Gastroesophageal sphincter (tissue), 4 donors: ENCODE measurements at regions not wholly inside any gene's neighbourhood (a gene's known extent, or its start where the extent isn't known, plus 50 kb on each side); places are given as distances from the start of the nearest gene placed in this dataset.

Experiments
- ATAC-seq: fragments of 150-250 bp; one replicate; pipeline ENCODE4 v1.9.1; 2016; ENCODE audit warnings: mild to moderate bottlenecking, moderate library complexity
- H3K27ac ChIP-seq, 4 donors: fragments of 200-600 bp; sonication (generic) in 3 of 4; 1 replicate in 3 of 4; 2 replicates in 1 of 4; pipeline ENCODE4 v1.5.1; 2016 to 2019
- H3K27me3 ChIP-seq: fragments of 200-600 bp; sonication (generic); one replicate; pipeline ENCODE4 v1.5.1; 2019
- H3K36me3 ChIP-seq, 2 donors: fragments of 200-600 bp; sonication (generic); one replicate each; pipeline ENCODE4 v1.5.1; 2019; ENCODE audit warnings: control low read depth in 1 of 2
- H3K4me1 ChIP-seq, 3 donors: fragments of 200-600 bp; sonication (generic); 1 replicate in 2 of 3; 2 replicates in 1 of 3; pipeline ENCODE4 v1.5.1; 2016 to 2019; ENCODE audit warnings: control low read depth in 2 of 3
- H3K4me3 ChIP-seq, 2 donors: fragments of 200-600 bp; sonication (generic); one replicate each; pipeline ENCODE4 v1.5.1; 2019; ENCODE audit warnings: mild to moderate bottlenecking in 1 of 2, moderate library complexity in 1 of 2
- H3K9me3 ChIP-seq, 3 donors: fragments of 200-600 bp; sonication (generic); one replicate each; pipeline ENCODE4 v1.5.1; 2017 to 2019; ENCODE audit warnings: control low read depth in 2 of 3
- CTCF ChIP-seq, 4 experiments: fragments of 200-600 bp in 2 of 4; fragments of 450-650 bp in 2 of 4; sonication (generic) in 1 of 4; IDR thresholded peaks; one replicate each; pipeline ENCODE4 v1.5.1; 2017 to 2019; ENCODE audit warnings: antibody characterized with exemption in 4 of 4, mild to moderate bottlenecking in 2 of 4, moderate library complexity in 2 of 4
- EP300 ChIP-seq: sonication (generic); formaldehyde crosslinking; IDR thresholded peaks from one replicate; pipeline ENCODE4 v1.6.1; 2017; ENCODE audit warnings: antibody characterized with exemption, mild to moderate bottlenecking
- POLR2A ChIP-seq, 2 donors: fragments of 450-650 bp; IDR thresholded peaks; one replicate each; pipeline ENCODE4 v1.6.1; 2017; ENCODE audit warnings: antibody characterized with exemption in 2 of 2, mild to moderate bottlenecking in 2 of 2, moderate library complexity in 1 of 2
- POLR2AphosphoS5 ChIP-seq: sonication (generic); formaldehyde crosslinking; IDR thresholded peaks from one replicate; pipeline ENCODE4 v1.6.1; 2017; ENCODE audit warnings: antibody characterized with exemption
- WGBS, 2 donors: methylation state at CpG; one replicate each; pipeline ENCODE4 v1.1.5; 2018; ENCODE audit warnings: low coverage in 1 of 2; 5-methylcytosine and 5-hydroxymethylcytosine counted together

GRCh38 chr16:24624102-24624501 lies 84.7 kb downstream of the RBBP6 start:
- H3K36me3 ChIP-seq: no peaks in the 10 kb centered on the region
- TF ChIP-seq POLR2AphosphoS5 (no peak), EP300 (no peak), POLR2A (IDR thresholded peaks at IDR 0.05) (no peak), CTCF (IDR thresholded peaks at IDR 0.05) (no peak)
- H3K27ac ChIP-seq: no peak overlapping the region
- H3K4me1 ChIP-seq: no peaks in the 10 kb centered on the region
- H3K27me3 ChIP-seq: no peaks in the 10 kb centered on the region
- no peak for ATAC-seq
- H3K4me3 ChIP-seq: no peak overlapping the region
- no peaks in the 10 kb centered on the region for H3K9me3 ChIP-seq
- 67 to 76% methylated on average over 1 to 5 of the region's 9 CpGs for WGBS, 2 donors

GRCh38 chr16:24626256-24626655 lies 86.9 kb downstream of the RBBP6 start:
- 61 to 85% methylated on average over 2 of the region's 2 CpGs for WGBS, 2 donors
- no peak for TF ChIP-seq CTCF (IDR thresholded peaks at IDR 0.05)
- TF ChIP-seq EP300: no peak
- TF ChIP-seq POLR2A (IDR thresholded peaks at IDR 0.05): no peak
- no peak for TF ChIP-seq POLR2AphosphoS5

GRCh38 chr16:24634919-24635318 lies 94.5 kb upstream of the TNRC6A start:
- no peak overlapping the region for H3K27ac ChIP-seq
- H3K4me3 ChIP-seq: no peak overlapping the region
- TF ChIP-seq POLR2AphosphoS5: no peak
- TF ChIP-seq POLR2A (IDR thresholded peaks at IDR 0.05): no peak
- TF ChIP-seq EP300: no peak
- TF ChIP-seq CTCF (IDR thresholded peaks at IDR 0.05): no peak
- peaks cover 0 to 19% (median 13%) of the 10 kb centered on the region in 3 donors for H3K4me1 ChIP-seq
- no peak for ATAC-seq
- WGBS, 2 donors: 29 to 71% methylated on average over 1 of the region's 1 CpG
- H3K36me3 ChIP-seq: no peaks in the 10 kb centered on the region
- H3K27me3 ChIP-seq: no peaks in the 10 kb centered on the region
- no peaks in the 10 kb centered on the region for H3K9me3 ChIP-seq

More at GRCh38 chr16:24626256-24626655, 86.9 kb downstream of the RBBP6 start:
- ATAC-seq: no peak
- Histone ChIP-seq H3K36me3 (no peaks in the 10 kb centered on the region), H3K27me3 (no peaks in the 10 kb centered on the region), H3K4me1 (no peaks in the 10 kb centered on the region), H3K4me3 (no peak overlapping the region), H3K9me3 (no peaks in the 10 kb centered on the region), H3K27ac (no peak overlapping the region)

GRCh38 chr16:24635900-24636610 lies 93.4 kb upstream of the TNRC6A start:
- Histone ChIP-seq H3K4me3 (no peak overlapping the region), H3K27me3 (no peaks in the 10 kb centered on the region), H3K4me1 (peaks cover 0 to 19% (median 13%) of the 10 kb centered on the region in 3 donors), H3K36me3 (no peaks in the 10 kb centered on the region), H3K9me3 (no peaks in the 10 kb centered on the region), H3K27ac (peak overlapping the region in 2 of 4 donors; percentile 25 to 56)
- peak; percentile 78 for ATAC-seq
- TF ChIP-seq POLR2A (IDR thresholded peaks at IDR 0.05) (no peak), POLR2AphosphoS5 (peak; percentile 46)
- WGBS, 2 donors: 5 to 10% methylated on average over 6 of the region's 6 CpGs

- Histone ChIP-seq H3K4me1 (peaks cover 0 to 19% (median 13%) of the 10 kb centered on the region in 3 donors), H3K27me3 (no peaks in the 10 kb centered on the region), H3K4me3 (no peak overlapping the region), H3K9me3 (no peaks in the 10 kb centered on the region), H3K36me3 (no peaks in the 10 kb centered on the region), H3K27ac (no peak overlapping the region)
- no peak for ATAC-seq
- no peak for TF ChIP-seq POLR2A (IDR thresholded peaks at IDR 0.05)
- TF ChIP-seq POLR2AphosphoS5: no peak
- TF ChIP-seq EP300: no peak
- no peak for TF ChIP-seq CTCF (IDR thresholded peaks at IDR 0.05)
- 56 to 88% methylated on average over 1 to 2 of the region's 2 CpGs for WGBS, 2 donors
Measured at GRCh38 chr16:24639769-24640168, 89.7 kb upstream of the TNRC6A start.
